ENCODE measurements at regions not wholly inside any gene's neighbourhood (a gene's known extent, or its start where the extent isn't known, plus 50 kb on each side); places are given as distances from the start of the nearest gene placed in this dataset.

DNA sequence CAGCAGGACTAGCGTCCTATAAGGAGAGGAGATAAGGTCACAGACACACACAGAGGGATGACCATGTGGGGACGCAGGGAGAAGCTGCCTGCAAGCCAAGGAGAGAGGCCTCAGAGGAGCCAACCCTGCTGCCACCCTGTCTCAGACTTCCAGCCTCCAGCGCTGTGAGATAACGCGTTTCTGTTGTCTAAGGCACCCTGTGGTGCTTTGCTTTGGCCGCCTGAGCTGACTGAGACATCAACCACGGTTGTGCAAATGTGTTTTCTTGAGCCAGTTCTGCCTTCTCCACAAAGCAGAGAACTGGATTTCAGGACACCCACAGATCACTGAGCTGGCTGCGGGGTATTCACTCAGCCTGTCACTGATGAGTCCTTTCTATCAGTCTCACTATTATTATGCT, 149.1 kb downstream of the NXNL2 start:
- H3K4me1 ChIP-seq (ENCODE audit: control insufficient read depth in 1 of 2, low read depth in 2 of 2): no peaks in the 10 kb centered on the region
- ATAC-seq (ENCODE audit: insufficient number of reproducible peaks, low FRiP score, low read depth) (no peak), DNase-seq (ENCODE audit: low spot score) (no peak)
- H3K27me3 ChIP-seq (replicated peaks; ENCODE audit: insufficient read depth): no peaks in the 10 kb centered on the region
- H3K4me3 ChIP-seq: no peak overlapping the region
- H3K9me3 ChIP-seq: no peaks in the 10 kb centered on the region
- no peaks in the 10 kb centered on the region for H3K36me3 ChIP-seq
- TF ChIP-seq, protein P1, sequence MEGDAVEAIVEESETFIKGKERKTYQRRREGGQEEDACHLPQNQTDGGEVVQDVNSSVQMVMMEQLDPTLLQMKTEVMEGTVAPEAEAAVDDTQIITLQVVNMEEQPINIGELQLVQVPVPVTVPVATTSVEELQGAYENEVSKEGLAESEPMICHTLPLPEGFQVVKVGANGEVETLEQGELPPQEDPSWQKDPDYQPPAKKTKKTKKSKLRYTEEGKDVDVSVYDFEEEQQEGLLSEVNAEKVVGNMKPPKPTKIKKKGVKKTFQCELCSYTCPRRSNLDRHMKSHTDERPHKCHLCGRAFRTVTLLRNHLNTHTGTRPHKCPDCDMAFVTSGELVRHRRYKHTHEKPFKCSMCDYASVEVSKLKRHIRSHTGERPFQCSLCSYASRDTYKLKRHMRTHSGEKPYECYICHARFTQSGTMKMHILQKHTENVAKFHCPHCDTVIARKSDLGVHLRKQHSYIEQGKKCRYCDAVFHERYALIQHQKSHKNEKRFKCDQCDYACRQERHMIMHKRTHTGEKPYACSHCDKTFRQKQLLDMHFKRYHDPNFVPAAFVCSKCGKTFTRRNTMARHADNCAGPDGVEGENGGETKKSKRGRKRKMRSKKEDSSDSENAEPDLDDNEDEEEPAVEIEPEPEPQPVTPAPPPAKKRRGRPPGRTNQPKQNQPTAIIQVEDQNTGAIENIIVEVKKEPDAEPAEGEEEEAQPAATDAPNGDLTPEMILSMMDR (IDR thresholded peaks at IDR 0.05): no peak
- H3K27ac ChIP-seq: no peak overlapping the region

DNA sequence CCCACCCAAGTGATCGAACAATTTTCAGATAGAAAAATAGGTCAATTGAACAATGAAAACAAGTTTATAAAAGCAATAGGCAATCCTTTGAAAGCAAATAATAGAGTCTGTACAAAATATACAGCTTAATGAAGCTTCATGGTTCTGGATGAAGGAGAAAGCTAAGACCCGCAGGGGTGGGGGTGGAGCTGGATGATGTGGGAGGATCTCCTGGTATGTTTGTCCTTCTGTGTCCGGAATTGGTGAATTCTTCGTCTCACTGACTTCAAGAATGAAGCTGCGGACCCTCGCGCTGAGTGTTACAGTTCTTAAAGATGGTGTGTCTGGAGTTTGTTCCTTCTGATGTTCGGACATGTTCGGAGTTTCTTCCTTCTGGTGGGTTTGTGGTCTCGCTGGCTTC, 149.9 kb downstream of the NXNL2 start:
- ATAC-seq (ENCODE audit: insufficient number of reproducible peaks, low FRiP score, low read depth) (no peak), DNase-seq (ENCODE audit: low spot score) (no peak)
- TF ChIP-seq, protein P1 (IDR thresholded peaks at IDR 0.05): no peak
- no peaks in the 10 kb centered on the region for H3K27me3 ChIP-seq (replicated peaks; ENCODE audit: insufficient read depth)
- H3K9me3 ChIP-seq: no peaks in the 10 kb centered on the region
- peaks cover 0 to 1% of the 10 kb centered on the region in 2 donors for H3K4me1 ChIP-seq (ENCODE audit: control insufficient read depth in 1 of 2, low read depth in 2 of 2)
- no peak overlapping the region for H3K27ac ChIP-seq
- H3K36me3 ChIP-seq: no peaks in the 10 kb centered on the region
- H3K4me3 ChIP-seq: no peak overlapping the region

DNA sequence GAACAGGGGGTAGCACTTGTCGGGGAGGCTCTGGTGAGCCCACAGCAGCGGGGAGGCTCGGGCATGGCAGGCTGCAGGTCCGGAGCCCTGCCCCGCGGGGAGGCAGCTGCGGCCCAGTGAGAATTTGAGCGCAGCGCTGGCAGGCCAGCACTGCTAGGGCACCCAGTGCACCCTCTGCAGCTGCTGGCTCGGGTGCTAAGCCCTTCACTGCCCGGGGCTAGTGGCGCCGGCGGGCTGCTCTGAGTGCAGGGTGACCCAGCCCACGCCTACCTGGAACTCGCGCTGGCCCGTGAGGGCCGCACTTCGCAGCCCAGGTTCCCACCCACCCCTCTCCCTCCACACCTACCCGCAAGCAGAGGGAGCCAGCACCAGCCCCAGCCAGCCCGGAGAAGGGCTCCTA, 151.0 kb downstream of the NXNL2 start:
- Histone ChIP-seq H3K36me3 (no peaks in the 10 kb centered on the region), H3K9me3 (no peaks in the 10 kb centered on the region), H3K4me3 (no peak overlapping the region), H3K27ac (no peak overlapping the region), H3K4me1 (ENCODE audit: control insufficient read depth in 1 of 2, low read depth in 2 of 2) (peaks cover 2 to 4% of the 10 kb centered on the region in 2 donors), H3K27me3 (replicated peaks; ENCODE audit: insufficient read depth) (no peaks in the 10 kb centered on the region)
- DNase-seq (ENCODE audit: low spot score) (no peak), ATAC-seq (ENCODE audit: insufficient number of reproducible peaks, low FRiP score, low read depth) (no peak)
- TF ChIP-seq, protein P1 (IDR thresholded peaks at IDR 0.05): no peak

DNA sequence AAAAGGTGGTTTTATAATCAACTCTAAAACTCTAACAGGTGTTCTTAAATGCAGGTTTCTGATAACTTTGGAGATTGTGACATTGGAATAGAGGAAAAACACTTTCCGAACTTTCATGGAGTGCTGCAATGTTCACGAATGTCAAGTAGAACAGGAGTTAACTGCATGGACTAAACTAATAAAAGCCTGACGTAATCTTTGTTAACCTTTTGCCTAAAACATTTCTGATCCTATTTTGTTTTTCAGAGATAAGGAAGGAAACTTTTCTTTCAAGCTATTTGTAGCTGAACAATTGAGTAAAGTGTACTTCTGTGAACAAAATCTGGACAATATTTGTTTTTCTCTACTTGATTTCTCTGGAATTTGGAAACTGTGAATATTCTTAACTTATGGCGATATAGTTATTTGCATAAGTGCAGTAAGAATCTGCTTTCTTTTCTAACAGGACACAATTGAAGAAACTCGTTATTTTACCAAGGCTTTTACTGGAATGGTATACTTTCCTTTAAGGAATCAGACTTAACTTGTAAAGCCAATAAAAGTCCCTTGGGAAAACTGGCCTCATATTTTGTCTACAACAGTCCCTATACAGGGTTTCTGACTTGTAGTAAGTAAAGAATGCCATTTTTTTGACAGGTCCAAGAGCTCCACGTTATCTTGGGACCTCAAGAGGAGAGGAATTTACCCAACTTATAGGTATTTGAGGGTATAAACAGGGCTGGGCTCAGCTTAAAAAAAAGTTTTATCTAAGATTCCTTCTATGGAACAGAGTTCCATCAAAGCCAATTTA, 154.7 kb downstream of the NXNL2 start:
- no peak for DNase-seq (ENCODE audit: low spot score)
- Histone ChIP-seq H3K27me3 (replicated peaks; ENCODE audit: insufficient read depth) (no peaks in the 10 kb centered on the region), H3K36me3 (no peaks in the 10 kb centered on the region), H3K4me1 (ENCODE audit: control insufficient read depth in 1 of 2, low read depth in 2 of 2) (peaks cover 2 to 13% of the 10 kb centered on the region in 2 donors), H3K27ac (no peak overlapping the region), H3K4me3 (no peak overlapping the region), H3K9me3 (no peaks in the 10 kb centered on the region)
- TF ChIP-seq, protein P1 (IDR thresholded peaks at IDR 0.05): no peak
- ATAC-seq (ENCODE audit: insufficient number of reproducible peaks, low FRiP score, low read depth): no peak

DNA sequence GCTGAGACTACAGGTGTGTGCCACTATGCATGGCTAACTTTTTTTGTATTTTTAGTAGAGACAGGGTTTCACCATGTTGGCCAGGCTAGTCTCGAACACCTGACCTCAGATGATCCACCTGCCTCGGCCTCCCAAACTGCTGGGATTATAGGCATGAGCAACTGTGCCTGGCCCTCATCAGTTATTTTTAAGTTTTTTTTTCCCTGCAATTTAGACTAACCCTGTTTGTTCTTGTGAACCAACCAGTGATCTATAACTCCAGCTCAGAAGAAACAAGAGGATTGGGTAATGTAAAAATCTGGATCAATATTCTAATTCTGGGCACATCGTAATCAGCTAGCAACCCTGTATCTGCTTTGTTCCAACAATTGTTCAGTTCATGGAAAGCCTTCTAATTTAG, 155.7 kb downstream of the NXNL2 start:
- TF ChIP-seq, protein P1 (IDR thresholded peaks at IDR 0.05): no peak
- no peak for ATAC-seq (ENCODE audit: insufficient number of reproducible peaks, low FRiP score, low read depth)
- Histone ChIP-seq H3K36me3 (no peaks in the 10 kb centered on the region), H3K4me1 (ENCODE audit: control insufficient read depth in 1 of 2, low read depth in 2 of 2) (peaks cover 2 to 13% of the 10 kb centered on the region in 2 donors), H3K27ac (no peak overlapping the region), H3K9me3 (no peaks in the 10 kb centered on the region), H3K4me3 (no peak overlapping the region), H3K27me3 (replicated peaks; ENCODE audit: insufficient read depth) (no peaks in the 10 kb centered on the region)
- DNase-seq (ENCODE audit: low spot score): no peak

Data from thoracic aorta (tissue), 2 donors.